HG03039 (cell line): ENCODE measurements at regions not wholly inside any gene's neighbourhood (a gene's known extent, or its start where the extent isn't known, plus 50 kb on each side); places are given as distances from the start of the nearest gene placed in this dataset.
A peak's percentile ranks its signal among the peaks of the same experiment; 100 is the strongest.
"Not testable (repeated sequence)": the region's sequence is repeated elsewhere in the genome, so short reads cannot be mapped to it uniquely, and the experiment has no call there.

Experiments
- ATAC-seq: cut with Tn5 transposase; IDR thresholded peaks from one replicate; pipeline ENCODE4 v1.9.1; 2021; ENCODE audit warnings: mild to moderate bottlenecking, moderate library complexity; ENCODE audit not compliant: unreplicated experiment

- no peak for ATAC-seq
Observed at GRCh38 chr3:116994351-116994879, 284.8 kb downstream of the TUSC7 start.

DNA sequence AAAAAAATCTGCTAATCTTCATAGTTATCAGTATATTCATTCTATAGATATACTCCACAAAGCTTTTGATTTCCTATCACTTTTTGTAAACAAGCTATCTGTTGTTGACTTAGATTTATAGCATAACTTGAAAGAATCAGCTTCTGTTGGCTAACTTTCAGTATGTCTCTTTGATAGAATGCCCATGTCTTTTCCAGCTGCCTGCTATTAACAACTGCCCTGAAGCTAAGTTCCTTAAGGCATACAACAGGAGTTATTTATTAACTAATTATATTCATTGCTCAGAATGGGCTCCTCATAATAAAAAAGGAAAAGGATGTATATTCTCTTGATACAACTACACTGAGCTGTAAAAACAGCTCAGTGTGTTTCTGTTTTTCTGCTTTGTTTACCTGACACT is 293.9 kb downstream of the TUSC7 start:
- no peak for ATAC-seq

GRCh38 chr3:117005274-117005673 is 295.7 kb downstream of the TUSC7 start:
- ATAC-seq, result no peak

DNA sequence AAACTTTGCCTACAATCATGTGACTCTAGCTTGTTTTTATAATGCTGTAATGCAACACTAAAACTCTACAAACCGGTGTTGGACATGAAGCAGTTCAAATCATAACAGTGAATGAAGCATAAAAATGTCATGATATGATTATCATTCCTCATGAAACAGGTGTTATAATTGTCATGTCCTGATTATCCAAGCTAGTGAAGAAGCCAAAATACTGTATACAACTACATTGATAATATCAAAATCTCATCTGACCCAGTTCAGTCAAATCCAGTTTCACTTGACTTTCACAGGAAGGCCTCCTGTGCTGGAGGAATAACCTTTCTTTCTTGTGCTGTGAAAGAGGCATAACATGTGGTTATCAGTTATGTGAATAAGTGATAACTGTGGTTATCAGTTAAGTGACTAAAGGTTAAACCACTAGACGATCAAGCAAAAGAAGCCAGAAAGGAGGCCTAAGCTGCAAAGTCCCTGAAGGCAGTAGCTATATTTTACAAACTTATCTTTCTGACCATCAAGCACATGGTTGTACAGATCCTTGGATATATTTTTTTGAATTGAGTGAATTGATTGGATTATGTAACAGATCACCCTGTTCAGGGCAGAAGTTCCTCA is 296.4 kb downstream of the TUSC7 start:
- no peak for ATAC-seq

GRCh38 chr3:117010318-117010717 is 300.7 kb downstream of the TUSC7 start:
- ATAC-seq, result no peak

DNA sequence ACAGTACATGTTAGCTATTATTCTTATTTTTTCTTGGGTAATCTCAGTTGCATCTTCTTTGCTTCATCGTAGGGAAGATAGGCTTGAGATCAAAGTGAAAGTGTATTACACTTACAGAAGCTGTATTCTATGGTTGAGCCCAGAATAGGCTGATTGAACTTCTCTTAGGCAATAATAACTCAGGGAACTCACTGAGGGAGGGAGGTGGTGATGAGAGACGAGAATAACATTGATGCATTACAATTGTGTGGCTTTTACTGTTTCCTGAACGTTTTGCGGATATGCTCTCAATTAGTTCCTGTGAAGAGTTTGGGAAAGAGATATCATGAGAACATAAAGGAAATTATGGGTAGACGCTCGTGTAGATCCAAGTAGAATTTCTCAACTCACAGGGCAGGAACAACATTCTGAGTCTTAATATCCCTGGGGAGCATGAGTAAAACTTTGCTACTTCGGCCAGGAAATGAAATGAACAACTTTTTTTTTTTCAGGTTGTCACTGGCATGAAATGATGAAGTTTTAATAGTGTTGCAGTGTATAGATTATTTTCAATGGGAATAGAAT is 302.2 kb downstream of the TUSC7 start:
- ATAC-seq, result no peak

DNA sequence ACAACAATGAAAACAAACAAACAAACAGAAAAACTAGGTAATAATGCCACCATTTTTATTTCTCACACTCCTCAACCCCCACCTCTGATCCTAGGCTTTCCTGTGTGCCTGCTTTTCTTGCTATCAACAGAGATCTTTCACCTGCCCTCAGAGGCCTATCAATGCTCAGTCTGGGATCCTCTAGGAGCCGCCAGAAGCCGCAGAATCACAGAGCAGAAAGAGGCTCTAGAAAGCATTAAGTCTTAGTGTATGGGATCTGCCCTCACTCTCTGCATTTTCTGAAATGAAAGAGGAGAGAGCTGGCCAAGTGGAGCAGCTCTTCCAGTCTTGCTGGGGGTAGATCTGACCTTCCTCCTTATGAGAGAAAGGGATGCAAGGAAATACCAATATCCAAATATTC is 306.8 kb downstream of the TUSC7 start:
- ATAC-seq, result no peak

- peak; percentile 78 for ATAC-seq
Observed at GRCh38 chr3:117017135-117017894, 307.7 kb downstream of the TUSC7 start.

DNA sequence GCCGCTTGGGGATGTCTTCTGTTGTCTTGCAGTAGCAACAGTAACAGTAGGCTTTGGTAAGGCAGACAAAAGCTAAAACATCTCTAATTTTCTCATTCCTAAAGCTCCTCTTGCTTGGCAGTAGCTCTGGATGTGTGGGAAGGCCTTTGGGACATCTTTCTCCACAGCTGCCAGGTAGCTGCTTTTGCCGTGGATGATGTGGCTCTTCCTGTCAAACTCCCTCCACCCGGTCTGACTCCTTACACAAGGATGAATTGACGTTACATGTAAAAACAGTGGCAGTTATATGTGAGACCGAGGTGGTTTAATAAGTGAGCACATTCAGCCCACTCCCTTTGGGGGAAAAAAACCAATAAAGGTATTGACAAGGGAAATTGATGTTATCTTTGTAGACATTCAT is 309.1 kb downstream of the TUSC7 start:
- no peak for ATAC-seq

DNA sequence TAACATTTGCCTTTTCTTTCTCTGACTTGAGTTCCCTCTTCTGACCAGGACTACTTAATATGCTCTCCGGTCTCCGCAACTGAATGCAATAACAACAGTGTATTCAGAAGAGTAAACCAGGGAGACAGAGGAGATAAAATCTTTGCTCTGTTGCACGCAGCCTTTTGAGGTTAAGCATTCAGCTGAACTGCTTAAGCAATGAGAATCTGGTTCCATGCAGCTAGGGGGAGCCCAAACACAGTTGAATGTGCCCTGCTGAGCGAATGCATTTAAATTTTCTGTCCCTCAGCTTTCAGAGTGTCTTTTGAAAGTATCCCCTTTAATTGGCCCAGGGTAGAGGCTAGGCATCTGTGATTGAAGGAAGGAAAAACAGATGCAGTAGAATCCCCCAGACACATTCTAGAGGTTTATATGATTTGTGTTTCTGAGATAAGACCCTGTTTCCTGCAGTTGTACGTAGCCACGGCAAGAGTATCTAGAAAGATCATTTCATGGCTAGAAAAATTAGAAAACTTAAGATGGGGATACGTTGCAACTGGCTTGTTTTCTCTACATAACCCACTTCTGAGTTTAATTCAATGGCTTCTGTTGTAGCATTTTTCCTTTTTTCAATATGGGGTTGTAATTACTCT is 309.6 kb downstream of the TUSC7 start:
- peak; percentile 59 for ATAC-seq

DNA sequence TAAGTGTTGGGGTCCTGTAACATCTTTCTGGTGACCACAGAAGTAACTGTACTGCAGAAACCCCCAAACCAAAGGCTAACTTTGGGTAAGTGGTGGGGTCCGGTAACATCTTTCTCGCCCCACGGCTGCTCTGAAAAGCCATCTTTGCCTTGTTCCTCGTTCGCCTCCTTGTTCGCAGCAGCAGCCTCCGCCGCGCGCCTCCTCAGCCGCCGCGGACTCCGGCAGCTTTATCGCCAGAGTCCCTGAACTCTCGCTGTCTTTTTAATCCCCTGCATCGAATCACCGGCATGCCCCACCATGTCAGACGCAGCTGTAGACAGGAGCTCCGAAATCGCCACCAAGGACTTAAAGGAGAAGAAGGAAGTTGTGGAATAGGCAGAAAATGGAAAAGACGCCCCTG is 316.8 kb downstream of the TUSC7 start:
- no peak for ATAC-seq

DNA sequence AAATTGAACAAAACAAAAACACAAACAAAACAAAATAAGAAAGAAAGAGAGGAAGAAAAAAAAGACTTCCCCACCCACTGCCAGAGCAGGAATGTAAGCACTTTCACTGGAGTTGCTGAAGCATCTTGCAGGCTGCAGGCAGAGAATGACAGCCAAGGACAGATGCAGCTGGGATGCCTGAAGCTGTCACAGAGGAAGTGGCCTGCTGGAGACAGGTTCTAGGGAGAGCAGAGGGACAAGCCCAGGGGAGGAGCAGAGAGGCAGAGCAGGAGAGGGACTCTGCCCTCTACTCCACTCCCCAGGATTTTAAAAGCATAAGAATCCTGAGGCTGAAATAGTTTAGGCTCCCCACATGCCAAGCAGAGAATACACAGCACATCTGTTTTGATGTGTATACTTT is 326.2 kb downstream of the TUSC7 start:
- ATAC-seq, result no peak

DNA sequence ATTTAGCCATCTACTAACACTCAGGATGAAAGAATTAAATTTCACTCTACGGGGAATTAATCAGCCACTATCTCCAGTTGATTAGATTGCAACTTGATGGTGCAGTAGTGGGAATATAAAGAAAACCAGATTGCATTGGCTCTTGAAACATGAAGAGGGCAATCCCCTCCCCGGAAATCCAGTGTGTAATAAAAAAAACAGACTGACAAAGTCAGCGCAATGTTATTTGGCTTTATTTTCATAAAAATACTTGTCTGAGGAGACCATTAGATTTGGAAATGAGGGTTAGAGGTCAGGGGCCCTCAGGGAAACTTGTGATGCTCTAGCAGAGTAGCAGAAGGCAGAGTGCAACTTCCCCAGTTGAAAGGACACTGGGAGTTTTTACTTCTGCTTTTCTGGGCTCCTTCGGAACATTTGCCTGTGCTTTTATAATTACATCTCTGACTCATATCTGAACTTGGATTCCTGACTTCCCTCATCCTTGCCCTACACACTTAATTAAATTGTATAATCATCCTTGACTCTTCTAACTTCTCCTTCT is 326.8 kb downstream of the TUSC7 start:
- ATAC-seq, result no peak

DNA sequence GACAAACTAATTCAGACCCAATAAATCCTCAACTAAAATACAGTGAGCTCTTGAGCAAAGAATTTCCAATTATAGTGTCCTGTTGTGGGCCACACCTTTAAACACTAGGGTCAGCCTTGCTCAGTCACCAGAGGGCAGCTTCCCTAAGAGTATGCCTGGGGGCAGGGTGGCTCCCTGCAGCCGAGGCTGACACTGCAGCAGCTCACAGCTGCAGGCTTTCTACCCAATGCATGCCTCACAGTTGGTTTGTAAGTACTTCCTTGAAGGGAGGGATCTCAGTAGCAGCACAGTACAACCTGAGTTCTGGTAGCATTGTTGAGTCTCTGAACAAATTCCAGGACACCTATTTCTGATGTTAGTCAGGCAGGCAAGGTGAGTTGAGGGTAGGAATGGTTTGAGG is 335.6 kb downstream of the TUSC7 start:
- no peak for ATAC-seq

DNA sequence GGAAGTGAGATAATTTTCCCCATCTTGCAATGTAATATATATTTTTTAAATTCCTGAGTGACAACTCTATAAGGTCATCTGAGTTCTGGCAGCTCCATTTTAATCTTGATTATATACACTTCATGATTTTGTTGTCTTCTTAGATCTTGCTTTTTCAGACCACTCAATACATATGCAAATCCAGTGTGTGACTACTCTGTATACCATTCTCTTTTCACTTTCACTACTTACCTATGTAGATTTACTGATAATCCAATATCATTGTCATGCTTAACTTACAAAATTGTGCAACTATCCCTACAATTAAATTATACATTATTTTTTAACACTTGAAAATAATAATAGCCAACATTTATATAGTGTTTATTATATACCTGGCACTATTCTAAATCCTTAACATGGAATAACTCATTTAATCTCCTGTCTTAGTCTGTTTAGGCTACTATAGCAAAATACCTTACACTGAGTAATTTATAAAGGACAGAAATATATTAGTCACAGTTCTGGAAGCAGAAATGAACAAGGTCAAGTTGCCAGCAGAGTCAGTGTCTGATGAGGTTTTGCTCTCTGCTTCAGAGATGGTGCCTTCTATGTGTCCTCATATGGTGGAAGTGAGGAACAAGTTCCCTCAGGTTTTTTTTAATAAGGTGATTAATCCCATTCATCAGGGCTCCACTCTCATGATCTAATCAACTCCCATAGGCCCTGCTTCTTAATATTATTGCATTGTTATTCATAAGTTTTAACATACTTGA is 338.5 kb downstream of the TUSC7 start:
- ATAC-seq, result no peak

DNA sequence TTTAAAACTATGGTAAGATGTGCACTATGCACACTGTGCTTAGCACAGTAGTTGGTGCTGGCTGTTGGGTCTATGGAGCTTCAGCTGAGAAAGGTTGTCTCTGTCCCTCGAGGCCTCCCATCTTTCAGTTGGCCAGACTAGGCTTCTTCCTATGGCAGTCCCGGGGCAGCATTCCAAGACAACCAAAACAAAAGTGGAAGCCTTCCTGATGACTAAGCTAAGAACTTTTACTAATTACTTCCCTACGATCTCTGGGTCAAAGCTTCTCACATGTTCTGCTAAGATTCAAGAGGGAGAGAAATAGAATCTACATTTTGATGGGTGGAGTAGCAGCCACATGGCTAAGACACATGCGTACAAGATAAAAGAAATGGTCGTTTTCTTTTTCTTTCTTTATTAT is 342.8 kb downstream of the TUSC7 start:
- no peak for ATAC-seq

GRCh38 chr3:117054556-117054955 is 345.0 kb downstream of the TUSC7 start:
- ATAC-seq, result no peak

DNA sequence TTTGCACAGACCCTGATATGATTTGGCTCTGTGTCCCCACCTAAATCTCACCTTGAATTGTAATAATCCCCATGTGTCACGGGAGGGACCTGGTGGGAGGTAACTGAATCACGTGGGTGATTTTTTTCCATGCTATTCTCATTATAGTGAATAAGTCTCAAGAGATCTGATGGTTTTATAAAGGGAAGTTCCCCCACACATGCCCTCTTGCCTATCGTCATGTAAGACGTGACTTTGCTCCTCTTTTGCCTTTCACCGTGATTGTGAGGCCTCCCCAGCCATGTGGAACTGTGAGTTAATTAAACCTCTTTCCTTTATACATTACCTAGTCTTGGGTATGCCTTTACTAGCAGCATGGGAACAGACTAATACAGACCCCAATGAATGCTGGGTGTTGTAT is 347.4 kb downstream of the TUSC7 start:
- ATAC-seq, result not testable (repeated sequence)

DNA sequence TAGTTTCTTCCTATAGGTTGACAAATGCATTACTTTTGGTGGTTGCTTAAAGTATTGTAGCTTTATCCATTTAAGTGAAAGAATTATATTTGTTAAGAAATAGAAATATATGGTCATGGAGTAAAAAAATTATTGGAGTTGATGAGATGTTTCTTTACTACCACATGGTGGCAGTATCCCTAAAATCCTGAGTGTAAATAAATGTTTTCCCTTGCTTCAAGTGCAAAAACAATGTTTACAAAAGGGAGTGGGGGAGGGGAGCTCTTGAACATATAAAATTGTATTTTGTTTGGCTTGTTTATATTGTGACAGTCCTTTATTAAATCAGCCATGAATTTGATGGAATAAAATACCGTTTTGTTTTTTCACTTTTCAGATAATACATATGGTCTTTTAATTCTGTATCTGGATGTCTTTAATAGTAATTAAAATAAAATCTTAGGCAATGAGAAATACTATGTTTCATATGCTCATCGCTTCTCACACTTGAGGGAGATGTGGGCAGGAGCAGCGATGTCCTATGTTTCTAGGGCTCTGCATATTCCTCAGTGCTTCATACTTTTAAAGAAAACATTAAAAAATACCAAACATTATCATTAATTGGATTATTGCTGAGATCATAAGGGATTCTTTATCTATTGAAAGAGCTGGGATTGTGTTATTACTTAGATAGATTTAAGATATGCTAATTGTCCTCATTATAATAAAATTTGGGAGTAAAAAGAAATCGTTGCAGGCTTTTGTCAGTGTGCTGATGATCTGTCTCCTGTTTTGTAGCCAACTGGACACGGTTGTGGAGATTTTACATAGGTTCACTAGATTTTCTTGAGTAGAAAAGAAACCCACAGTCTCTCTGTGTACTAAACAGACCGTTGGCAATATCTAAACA is 349.7 kb downstream of the TUSC7 start:
- no peak for ATAC-seq

GRCh38 chr3:117059956-117060270 is 350.3 kb downstream of the TUSC7 start:
- no peak for ATAC-seq
